Neural cell (in vitro differentiated cells): ENCODE measurements at regions not wholly inside any gene's neighbourhood (a gene's known extent, or its start where the extent isn't known, plus 50 kb on each side); places are given as distances from the start of the nearest gene placed in this dataset.

ENCODE experiments used
- H2AFZ ChIP-seq: fragments of 200-600, 300-800 bp; sonication (generic), shearing (Covaris generic); 2 replicates; pipeline ENCODE4 v1.6.0; 2014; ENCODE audit warnings: low read depth, mild to moderate bottlenecking, antibody characterized with exemption, low read length, moderate library complexity
- H3F3A ChIP-seq: fragments of 200-600 bp; shearing (Covaris generic); 2 replicates; pipeline ENCODE4 v1.6.1; 2016; ENCODE audit warnings: mild to moderate bottlenecking, moderate library complexity, mixed read lengths, antibody characterized with exemption, low read length; ENCODE audit not compliant: insufficient read depth, poor library complexity, severe bottlenecking
- H3K27ac ChIP-seq: fragments of 200-600, 300-800 bp; sonication (generic), shearing (Covaris generic); 2 replicates; pipeline ENCODE4 v1.5.1; 2014; ENCODE audit warnings: mild to moderate bottlenecking, low read length, moderate library complexity
- H3K27me3 ChIP-seq: fragments of 300-800, 200-600 bp; sonication (generic), shearing (Covaris generic); 2 replicates; pipeline ENCODE4 v1.6.0; 2014; ENCODE audit warnings: mild to moderate bottlenecking, low read depth, low read length, moderate library complexity; ENCODE audit not compliant: insufficient read depth
- H3K36me3 ChIP-seq: fragments of 300-800, 200-600 bp; sonication (generic), shearing (Covaris generic); 2 replicates; pipeline ENCODE4 v1.5.1; 2014; ENCODE audit warnings: mild to moderate bottlenecking, antibody characterized with exemption, low read length, moderate library complexity; ENCODE audit not compliant: insufficient read depth
- H3K4me2 ChIP-seq: fragments of 300-800, 200-600 bp; sonication (generic), shearing (Covaris generic); 2 replicates; pipeline ENCODE4 v1.6.0; 2014; ENCODE audit warnings: mild to moderate bottlenecking, low read length
- H3K4me3 ChIP-seq: fragments of 300-800, 200-600 bp; sonication (generic), shearing (Covaris generic); 2 replicates; pipeline ENCODE4 v1.5.1; 2014; ENCODE audit warnings: mild to moderate bottlenecking, low read length, moderate library complexity
- H3K79me2 ChIP-seq: fragments of 200-600 bp; shearing (Covaris generic); replicated peaks from 2 replicates; pipeline ENCODE4 v1.6.0; 2014; ENCODE audit warnings: mild to moderate bottlenecking, low read length, moderate library complexity; ENCODE audit not compliant: insufficient read depth
- H3K9ac ChIP-seq: fragments of 300-800, 200-600 bp; sonication (generic), shearing (Covaris generic); 2 replicates; pipeline ENCODE4 v1.6.1; 2016; ENCODE audit warnings: mild to moderate bottlenecking, low read length, mixed read lengths
- H3K9me2 ChIP-seq: fragments of 200-600 bp; shearing (Covaris generic); 2 replicates; pipeline ENCODE4 v1.6.1; 2016; ENCODE audit warnings: mild to moderate bottlenecking, low read length, mixed read lengths; ENCODE audit not compliant: insufficient read depth
- H3K9me3 ChIP-seq: fragments of 200-600, 300-800 bp; sonication (generic), shearing (Covaris generic); 2 replicates; pipeline ENCODE4 v1.6.1; 2016; ENCODE audit warnings: mild to moderate bottlenecking, mixed run types, low read length, moderate library complexity, mixed read lengths
- H4K20me1 ChIP-seq: fragments of 200-600 bp; shearing (Covaris generic); 2 replicates; pipeline ENCODE4 v1.6.1; 2016; ENCODE audit warnings: mild to moderate bottlenecking, mixed run types; ENCODE audit not compliant: insufficient read depth
- EP300 ChIP-seq: fragments of 450-650 bp; conservative IDR thresholded peaks from 2 replicates; pipeline ENCODE4 v1.6.1; 2014; ENCODE audit warnings: antibody characterized with exemption, mild to moderate bottlenecking, moderate library complexity; ENCODE audit not compliant: poor library complexity, severe bottlenecking
- EZH2 ChIP-seq: fragments of 200-600, 300-800 bp; shearing (Covaris generic), sonication (generic); IDR thresholded peaks from 2 replicates; pipeline ENCODE4 v1.6.1; 2014; ENCODE audit warnings: antibody characterized with exemption, low read length, borderline replicate concordance, mild to moderate bottlenecking; ENCODE audit not compliant: insufficient read depth, poor library complexity, severe bottlenecking
- MXI1 ChIP-seq: fragments of 450-650 bp; conservative IDR thresholded peaks from 2 replicates; pipeline ENCODE4 v1.6.1; 2014; ENCODE audit warnings: antibody characterized with exemption, mild to moderate bottlenecking; ENCODE audit not compliant: poor library complexity, severe bottlenecking
- POLR2AphosphoS5 ChIP-seq: IDR thresholded peaks from 2 replicates; pipeline ENCODE4 v1.6.1; 2012
- RAD21 ChIP-seq: fragments of 450-650 bp; conservative IDR thresholded peaks from 2 replicates; pipeline ENCODE4 v1.6.1; 2014; ENCODE audit warnings: antibody characterized with exemption, mild to moderate bottlenecking, moderate library complexity
- TAF1 ChIP-seq: IDR thresholded peaks from 2 replicates; pipeline ENCODE4 v1.6.1; 2012; ENCODE audit warnings: low read depth
- TF ChIP-seq, protein P1 (sequence below): fragments of 450-650 bp; IDR thresholded peaks from 2 replicates; pipeline ENCODE4 v1.5.1; 2014; ENCODE audit warnings: antibody characterized with exemption, mild to moderate bottlenecking, moderate library complexity; ENCODE audit not compliant: poor library complexity, severe bottlenecking
- TF ChIP-seq, protein P2 (sequence below): IDR thresholded peaks from 2 replicates; pipeline ENCODE4 v1.6.1; 2012; ENCODE audit warnings: borderline replicate concordance

DNA sequence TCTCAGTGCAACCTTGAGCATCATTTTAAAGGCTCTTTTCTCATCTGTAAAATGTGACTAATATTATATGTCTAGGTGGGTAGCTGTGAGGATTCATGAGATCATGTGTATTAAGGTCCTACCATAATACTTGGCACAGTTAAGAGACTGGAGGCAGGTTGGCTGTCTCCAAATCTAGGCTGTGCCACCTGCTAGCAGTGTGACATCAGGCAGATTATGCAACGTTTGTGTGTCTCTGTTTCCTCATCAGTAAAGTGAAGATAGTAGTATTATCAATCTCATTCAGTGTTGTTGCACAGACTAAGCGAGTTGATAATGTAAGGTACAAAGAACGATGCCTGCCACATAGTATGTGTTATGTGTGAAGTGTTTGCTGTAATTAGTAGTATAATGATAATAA lies 227.4 kb downstream of the SAMD5 start:
- Histone ChIP-seq H3K4me3 (no peak overlapping the region), H3F3A (no peaks in the 10 kb centered on the region), H3K4me2 (no peak overlapping the region), H4K20me1 (no peaks in the 10 kb centered on the region), H3K27me3 (no peaks in the 10 kb centered on the region), H3K36me3 (no peaks in the 10 kb centered on the region), H3K9me2 (no peaks in the 10 kb centered on the region), H3K9ac (no peak overlapping the region), H3K27ac (no peak overlapping the region), H3K9me3 (no peaks in the 10 kb centered on the region), H3K79me2 (no peaks in the 10 kb centered on the region), H2AFZ (no peak overlapping the region)
- no peak for TF ChIP-seq EZH2
- no peak for TF ChIP-seq MXI1
- TF ChIP-seq EP300 = no peak
- TF ChIP-seq, protein P1, sequence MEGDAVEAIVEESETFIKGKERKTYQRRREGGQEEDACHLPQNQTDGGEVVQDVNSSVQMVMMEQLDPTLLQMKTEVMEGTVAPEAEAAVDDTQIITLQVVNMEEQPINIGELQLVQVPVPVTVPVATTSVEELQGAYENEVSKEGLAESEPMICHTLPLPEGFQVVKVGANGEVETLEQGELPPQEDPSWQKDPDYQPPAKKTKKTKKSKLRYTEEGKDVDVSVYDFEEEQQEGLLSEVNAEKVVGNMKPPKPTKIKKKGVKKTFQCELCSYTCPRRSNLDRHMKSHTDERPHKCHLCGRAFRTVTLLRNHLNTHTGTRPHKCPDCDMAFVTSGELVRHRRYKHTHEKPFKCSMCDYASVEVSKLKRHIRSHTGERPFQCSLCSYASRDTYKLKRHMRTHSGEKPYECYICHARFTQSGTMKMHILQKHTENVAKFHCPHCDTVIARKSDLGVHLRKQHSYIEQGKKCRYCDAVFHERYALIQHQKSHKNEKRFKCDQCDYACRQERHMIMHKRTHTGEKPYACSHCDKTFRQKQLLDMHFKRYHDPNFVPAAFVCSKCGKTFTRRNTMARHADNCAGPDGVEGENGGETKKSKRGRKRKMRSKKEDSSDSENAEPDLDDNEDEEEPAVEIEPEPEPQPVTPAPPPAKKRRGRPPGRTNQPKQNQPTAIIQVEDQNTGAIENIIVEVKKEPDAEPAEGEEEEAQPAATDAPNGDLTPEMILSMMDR = no peak
- TF ChIP-seq POLR2AphosphoS5 = no peak

DNA sequence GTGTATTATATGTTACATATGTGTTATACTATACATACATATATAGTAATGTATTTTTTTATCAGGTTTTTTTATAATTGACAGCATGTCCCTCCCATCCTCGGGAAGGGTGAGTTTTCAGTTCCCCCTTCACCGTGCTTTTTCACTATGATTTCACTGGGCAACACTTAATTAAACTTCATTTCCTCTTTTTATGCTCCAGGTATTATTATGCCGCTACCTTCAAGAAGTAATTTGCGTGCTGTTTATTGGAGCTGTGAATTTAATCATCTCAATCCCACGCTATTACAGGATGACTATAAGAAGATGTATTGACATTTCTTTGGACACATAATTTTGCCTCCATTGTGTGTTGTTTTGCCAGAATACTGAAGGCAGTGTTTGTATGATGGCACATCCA lies 228.6 kb downstream of the SAMD5 start:
- H3K9ac ChIP-seq = no peak overlapping the region
- H2AFZ ChIP-seq = no peak overlapping the region
- H3K9me2 ChIP-seq = no peaks in the 10 kb centered on the region
- H4K20me1 ChIP-seq = no peaks in the 10 kb centered on the region
- no peaks in the 10 kb centered on the region for H3K36me3 ChIP-seq
- no peaks in the 10 kb centered on the region for H3K27me3 ChIP-seq
- no peak overlapping the region for H3K4me3 ChIP-seq
- no peaks in the 10 kb centered on the region for H3K9me3 ChIP-seq
- TF ChIP-seq RAD21 (no peak), POLR2AphosphoS5 (no peak), TAF1 (no peak), EP300 (no peak), EZH2 (no peak)
- TF ChIP-seq, protein P1 = no peak
- TF ChIP-seq, protein P2, sequence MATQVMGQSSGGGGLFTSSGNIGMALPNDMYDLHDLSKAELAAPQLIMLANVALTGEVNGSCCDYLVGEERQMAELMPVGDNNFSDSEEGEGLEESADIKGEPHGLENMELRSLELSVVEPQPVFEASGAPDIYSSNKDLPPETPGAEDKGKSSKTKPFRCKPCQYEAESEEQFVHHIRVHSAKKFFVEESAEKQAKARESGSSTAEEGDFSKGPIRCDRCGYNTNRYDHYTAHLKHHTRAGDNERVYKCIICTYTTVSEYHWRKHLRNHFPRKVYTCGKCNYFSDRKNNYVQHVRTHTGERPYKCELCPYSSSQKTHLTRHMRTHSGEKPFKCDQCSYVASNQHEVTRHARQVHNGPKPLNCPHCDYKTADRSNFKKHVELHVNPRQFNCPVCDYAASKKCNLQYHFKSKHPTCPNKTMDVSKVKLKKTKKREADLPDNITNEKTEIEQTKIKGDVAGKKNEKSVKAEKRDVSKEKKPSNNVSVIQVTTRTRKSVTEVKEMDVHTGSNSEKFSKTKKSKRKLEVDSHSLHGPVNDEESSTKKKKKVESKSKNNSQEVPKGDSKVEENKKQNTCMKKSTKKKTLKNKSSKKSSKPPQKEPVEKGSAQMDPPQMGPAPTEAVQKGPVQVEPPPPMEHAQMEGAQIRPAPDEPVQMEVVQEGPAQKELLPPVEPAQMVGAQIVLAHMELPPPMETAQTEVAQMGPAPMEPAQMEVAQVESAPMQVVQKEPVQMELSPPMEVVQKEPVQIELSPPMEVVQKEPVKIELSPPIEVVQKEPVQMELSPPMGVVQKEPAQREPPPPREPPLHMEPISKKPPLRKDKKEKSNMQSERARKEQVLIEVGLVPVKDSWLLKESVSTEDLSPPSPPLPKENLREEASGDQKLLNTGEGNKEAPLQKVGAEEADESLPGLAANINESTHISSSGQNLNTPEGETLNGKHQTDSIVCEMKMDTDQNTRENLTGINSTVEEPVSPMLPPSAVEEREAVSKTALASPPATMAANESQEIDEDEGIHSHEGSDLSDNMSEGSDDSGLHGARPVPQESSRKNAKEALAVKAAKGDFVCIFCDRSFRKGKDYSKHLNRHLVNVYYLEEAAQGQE = no peak
- no peaks in the 10 kb centered on the region for H3F3A ChIP-seq
- no peak overlapping the region for H3K4me2 ChIP-seq
- no peak overlapping the region for H3K27ac ChIP-seq
- no peaks in the 10 kb centered on the region for H3K79me2 ChIP-seq
